Liver (tissue), 3 donors: ENCODE measurements at regions not wholly inside any gene's neighbourhood (a gene's known extent, or its start where the extent isn't known, plus 50 kb on each side); places are given as distances from the start of the nearest gene placed in this dataset.

Experiments
- EGR1 ChIP-seq, 2 donors: IDR thresholded peaks; 2 replicates each; pipeline ENCODE4 v1.6.1; 2016 to 2018; ENCODE audit warnings: antibody characterized with exemption in 2 of 2, low read depth in 2 of 2
- FOXA1 ChIP-seq: IDR thresholded peaks from 2 replicates; pipeline ENCODE4 v1.6.1; 2016; ENCODE audit warnings: antibody characterized with exemption
- TAF1 ChIP-seq: conservative IDR thresholded peaks from 2 replicates; pipeline ENCODE4 v1.6.1; 2016; ENCODE audit warnings: antibody characterized with exemption, mild to moderate bottlenecking
- YY1 ChIP-seq: IDR thresholded peaks from 2 replicates; pipeline ENCODE4 v1.6.1; 2016; ENCODE audit warnings: antibody characterized with exemption, mild to moderate bottlenecking
- TF ChIP-seq, protein P1 (sequence below): fragments of 150-350 bp; IDR thresholded peaks from 2 replicates; pipeline ENCODE4 v1.5.1; 2017; ENCODE audit warnings: improper control_type of control experiment, low read depth, low read length; ENCODE audit not compliant: missing input control
- TF ChIP-seq, protein P2 (sequence below): IDR thresholded peaks from 2 replicates; pipeline ENCODE4 v1.6.1; 2016; ENCODE audit warnings: antibody characterized with exemption
- TF ChIP-seq, protein P3 (sequence below): IDR thresholded peaks from 2 replicates; pipeline ENCODE4 v1.6.1; 2016; ENCODE audit warnings: antibody characterized with exemption, mild to moderate bottlenecking
- donor health status: healthy.
- donor health status: healthy.

DNA sequence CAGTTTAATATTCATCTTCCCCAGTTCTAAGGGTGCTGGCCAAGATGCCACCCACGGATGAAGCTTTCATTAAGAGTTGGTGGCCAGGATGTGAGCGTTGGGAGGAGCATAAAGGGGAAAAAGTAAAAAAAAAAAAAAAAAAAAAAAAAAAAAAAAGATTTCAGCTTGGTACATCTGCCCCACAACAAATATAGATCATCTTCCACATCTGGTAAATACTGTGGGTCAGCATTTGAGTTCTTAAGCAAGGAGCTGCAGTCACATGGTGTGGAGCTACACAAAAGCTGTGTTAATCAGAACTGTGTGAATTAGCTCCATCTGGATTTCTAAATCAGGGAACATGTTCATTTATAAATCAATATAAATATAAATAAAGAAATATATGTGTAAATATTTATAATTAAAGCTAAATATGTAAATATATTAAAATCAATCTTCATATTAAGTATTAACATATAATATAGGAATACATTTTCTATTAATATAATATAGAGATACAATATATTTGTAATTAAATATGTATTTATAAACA lies 262.3 kb downstream of the NUAK1 start:
- TF ChIP-seq, protein P1, sequence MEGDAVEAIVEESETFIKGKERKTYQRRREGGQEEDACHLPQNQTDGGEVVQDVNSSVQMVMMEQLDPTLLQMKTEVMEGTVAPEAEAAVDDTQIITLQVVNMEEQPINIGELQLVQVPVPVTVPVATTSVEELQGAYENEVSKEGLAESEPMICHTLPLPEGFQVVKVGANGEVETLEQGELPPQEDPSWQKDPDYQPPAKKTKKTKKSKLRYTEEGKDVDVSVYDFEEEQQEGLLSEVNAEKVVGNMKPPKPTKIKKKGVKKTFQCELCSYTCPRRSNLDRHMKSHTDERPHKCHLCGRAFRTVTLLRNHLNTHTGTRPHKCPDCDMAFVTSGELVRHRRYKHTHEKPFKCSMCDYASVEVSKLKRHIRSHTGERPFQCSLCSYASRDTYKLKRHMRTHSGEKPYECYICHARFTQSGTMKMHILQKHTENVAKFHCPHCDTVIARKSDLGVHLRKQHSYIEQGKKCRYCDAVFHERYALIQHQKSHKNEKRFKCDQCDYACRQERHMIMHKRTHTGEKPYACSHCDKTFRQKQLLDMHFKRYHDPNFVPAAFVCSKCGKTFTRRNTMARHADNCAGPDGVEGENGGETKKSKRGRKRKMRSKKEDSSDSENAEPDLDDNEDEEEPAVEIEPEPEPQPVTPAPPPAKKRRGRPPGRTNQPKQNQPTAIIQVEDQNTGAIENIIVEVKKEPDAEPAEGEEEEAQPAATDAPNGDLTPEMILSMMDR = no peak
- TF ChIP-seq, protein P2, sequence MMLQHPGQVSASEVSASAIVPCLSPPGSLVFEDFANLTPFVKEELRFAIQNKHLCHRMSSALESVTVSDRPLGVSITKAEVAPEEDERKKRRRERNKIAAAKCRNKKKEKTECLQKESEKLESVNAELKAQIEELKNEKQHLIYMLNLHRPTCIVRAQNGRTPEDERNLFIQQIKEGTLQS = no peak
- no peak for TF ChIP-seq EGR1 (IDR thresholded peaks at IDR 0.05; ENCODE audit: low read depth in 2 of 2)
- TF ChIP-seq, protein P3, sequence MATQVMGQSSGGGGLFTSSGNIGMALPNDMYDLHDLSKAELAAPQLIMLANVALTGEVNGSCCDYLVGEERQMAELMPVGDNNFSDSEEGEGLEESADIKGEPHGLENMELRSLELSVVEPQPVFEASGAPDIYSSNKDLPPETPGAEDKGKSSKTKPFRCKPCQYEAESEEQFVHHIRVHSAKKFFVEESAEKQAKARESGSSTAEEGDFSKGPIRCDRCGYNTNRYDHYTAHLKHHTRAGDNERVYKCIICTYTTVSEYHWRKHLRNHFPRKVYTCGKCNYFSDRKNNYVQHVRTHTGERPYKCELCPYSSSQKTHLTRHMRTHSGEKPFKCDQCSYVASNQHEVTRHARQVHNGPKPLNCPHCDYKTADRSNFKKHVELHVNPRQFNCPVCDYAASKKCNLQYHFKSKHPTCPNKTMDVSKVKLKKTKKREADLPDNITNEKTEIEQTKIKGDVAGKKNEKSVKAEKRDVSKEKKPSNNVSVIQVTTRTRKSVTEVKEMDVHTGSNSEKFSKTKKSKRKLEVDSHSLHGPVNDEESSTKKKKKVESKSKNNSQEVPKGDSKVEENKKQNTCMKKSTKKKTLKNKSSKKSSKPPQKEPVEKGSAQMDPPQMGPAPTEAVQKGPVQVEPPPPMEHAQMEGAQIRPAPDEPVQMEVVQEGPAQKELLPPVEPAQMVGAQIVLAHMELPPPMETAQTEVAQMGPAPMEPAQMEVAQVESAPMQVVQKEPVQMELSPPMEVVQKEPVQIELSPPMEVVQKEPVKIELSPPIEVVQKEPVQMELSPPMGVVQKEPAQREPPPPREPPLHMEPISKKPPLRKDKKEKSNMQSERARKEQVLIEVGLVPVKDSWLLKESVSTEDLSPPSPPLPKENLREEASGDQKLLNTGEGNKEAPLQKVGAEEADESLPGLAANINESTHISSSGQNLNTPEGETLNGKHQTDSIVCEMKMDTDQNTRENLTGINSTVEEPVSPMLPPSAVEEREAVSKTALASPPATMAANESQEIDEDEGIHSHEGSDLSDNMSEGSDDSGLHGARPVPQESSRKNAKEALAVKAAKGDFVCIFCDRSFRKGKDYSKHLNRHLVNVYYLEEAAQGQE = no peak
- TF ChIP-seq FOXA1 = no peak
- TF ChIP-seq TAF1 = no peak
- no peak for TF ChIP-seq YY1
